ENCODE measurements at regions not wholly inside any gene's neighbourhood (a gene's known extent, or its start where the extent isn't known, plus 50 kb on each side); places are given as distances from the start of the nearest gene placed in this dataset.
A peak's percentile ranks its signal among the peaks of the same experiment; 100 is the strongest.
"Not testable (repeated sequence)": the region's sequence is repeated elsewhere in the genome, so short reads cannot be mapped to it uniquely, and the experiment has no call there.

DNA sequence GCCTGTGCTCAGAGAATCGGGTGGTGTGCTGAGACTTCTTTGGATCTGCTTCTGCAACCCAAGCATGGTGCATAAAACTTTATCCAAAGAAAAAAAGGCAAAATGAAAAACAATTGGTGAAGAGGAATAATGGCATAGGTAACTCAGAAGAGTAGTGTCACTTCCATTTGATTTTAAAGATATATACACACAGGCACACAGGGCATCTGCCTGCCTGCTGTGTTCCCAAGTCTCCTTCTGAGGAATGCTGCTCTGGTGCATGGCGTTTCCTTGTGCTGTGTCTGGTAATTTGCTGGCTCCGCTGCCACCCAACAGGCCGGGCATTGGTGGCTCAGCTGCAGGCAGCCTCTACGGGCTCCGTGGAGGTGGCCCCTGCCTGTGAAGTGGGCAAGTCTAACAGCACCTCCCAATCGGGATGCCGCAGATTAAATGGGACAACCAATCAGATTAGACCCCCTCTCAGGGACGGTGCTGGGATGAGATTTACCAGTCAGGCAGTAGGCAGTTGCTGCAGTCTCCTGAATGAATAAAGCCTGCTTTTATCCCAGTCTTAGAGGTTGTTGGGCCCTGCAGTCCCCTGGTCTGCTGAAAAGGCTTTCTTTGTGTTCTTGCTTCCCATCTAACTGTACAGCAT, 253.7 kb upstream of the RASGRP1 start:
- DNase-seq = no peak

DNA sequence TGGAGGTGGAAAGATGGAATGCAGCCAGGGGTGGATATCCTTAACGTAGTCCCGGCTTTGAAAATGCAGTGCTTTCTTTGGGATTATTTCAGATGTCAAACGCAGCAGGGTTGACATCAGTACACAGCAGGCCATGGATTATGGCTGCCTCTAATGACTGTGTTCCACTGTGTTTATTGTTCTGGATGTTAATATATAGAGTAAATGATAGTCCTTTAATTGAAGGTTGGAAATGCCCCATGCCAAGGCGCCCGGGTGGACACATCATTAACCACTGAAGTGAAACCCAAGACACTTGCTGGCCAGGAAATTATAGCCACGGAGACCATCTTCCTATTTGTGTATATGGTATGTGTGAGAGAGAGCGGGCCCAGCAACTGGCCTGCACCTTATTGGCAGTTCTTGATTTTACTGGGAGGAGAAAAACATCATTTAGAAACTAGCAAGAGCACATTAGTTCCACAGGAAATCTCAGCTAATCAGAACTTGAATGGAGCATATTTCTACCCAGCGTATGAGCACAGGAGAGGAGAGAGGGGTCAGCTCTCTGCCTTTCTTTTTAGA, 254.9 kb upstream of the RASGRP1 start:
- DNase-seq = no peak

DNA sequence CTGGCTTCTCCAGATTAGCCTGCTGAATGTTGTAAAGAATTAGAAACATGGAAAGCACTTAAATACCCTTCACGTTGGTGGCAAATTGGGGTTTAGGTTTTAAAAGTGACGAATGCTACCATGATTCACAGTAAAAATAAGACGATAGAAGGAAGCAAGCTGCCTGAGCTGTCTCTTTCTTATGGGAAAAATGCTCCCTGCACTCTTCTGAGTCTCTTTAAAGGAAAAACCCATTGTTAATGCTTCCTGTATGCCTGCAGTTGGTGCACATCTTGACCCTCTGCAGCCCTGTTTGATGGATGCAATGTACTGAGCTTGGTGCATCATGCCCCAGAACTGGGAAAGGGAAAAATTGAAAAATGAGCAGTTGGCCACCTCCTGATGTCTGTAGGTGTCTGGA, 258.6 kb upstream of the RASGRP1 start:
- DNase-seq = no peak

DNA sequence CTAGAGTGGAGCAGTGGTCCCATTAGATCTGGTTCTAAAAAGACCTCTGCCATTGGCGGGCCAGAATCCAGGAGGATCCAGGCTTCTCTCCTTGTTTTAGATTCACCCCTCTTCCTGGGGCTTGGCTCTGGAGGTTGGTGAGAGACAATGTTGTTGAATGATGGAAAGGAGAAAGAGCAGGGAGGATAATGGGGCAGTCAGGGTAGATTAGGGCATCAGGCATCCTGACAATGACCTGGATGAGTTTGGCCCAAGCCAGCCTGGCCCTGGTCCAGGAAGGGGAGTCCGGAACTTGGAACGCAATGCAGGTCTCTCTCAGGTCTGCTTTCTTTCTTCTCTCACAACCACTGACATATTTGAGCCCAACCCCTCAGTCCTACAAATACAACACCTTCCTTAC, 260.1 kb upstream of the RASGRP1 start:
- DNase-seq = no peak

DNA sequence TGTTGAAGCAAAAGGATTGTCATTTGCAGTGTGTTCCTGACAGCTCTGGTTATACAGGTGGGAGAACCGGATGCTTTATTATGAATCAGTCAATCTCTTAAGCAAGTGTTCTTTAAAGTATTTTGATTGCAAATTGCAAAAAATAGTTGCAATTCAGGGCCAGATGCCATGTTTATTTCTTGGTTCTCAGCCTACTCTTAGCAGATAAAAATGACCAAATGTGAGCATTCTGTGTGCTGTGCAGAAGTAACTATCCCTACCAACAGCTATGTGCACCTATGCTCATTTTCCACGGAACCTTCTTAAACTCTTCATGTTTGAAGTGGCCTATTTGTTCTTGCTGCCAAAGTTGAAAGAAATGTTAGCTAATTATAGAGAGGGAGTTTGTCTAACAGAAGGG, 262.3 kb upstream of the RASGRP1 start:
- no peak for DNase-seq

DNA sequence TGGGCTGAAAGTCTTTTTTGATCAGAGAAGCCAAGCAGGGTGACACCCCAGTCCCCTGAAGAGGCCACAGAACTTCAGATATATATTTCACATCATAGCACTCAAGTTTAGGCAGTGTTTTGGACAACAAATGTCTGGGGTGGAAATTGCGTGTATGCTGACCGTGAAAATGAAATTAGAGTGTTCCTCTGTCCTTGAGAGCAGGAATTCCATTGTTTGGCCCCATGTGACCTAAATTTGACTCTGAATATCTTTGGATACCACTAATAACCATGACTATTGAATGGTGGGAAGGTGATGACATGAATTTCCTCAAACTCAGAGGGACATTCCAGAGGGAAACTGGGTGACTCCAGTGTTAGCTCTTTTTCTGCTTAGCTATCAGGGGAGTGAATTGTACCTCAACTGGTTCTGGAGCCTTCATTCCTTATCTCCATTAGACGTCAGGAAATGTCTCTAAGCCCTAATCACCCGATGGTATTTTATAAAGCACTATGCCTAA, 263.5 kb upstream of the RASGRP1 start:
- no peak for DNase-seq

DNA sequence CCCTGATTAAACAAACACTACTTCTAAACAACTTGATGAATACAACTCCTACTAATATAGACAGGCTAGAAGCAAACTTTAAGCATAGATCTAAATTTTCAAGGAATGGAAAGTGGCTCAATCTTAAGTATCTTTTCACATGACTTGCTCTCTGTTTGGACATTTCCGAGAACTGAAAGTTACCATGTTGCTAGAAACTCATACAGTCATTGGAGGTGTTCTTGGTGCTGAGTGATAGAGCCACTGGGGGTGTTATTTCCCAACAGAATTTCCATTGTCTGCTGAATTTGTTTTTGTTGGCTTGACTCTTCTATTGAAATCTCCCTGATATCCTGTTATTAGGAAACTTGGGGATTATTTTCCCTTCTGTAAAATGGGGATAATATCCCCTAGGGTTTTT, 264.5 kb upstream of the RASGRP1 start:
- DNase-seq = no peak

DNA sequence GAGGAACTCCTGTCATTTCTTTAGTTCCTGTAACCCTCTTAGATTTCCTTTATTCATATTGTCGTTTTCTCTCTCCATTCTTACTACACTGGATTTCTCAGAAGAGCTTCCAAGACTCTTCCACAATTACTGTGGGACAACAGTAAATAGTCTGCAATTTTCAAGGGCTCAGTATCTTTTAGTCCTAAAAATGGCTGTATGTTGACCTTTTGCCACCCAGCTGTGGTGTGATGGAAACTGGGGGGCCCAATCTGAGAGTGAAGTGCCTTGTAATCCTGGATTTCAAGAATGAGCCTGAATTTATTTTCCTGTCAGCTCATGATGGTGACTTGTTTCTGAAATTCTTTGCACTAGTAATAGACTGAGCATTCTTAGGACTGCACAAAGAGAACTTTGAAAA, 277.6 kb upstream of the RASGRP1 start:
- no peak for DNase-seq

DNA sequence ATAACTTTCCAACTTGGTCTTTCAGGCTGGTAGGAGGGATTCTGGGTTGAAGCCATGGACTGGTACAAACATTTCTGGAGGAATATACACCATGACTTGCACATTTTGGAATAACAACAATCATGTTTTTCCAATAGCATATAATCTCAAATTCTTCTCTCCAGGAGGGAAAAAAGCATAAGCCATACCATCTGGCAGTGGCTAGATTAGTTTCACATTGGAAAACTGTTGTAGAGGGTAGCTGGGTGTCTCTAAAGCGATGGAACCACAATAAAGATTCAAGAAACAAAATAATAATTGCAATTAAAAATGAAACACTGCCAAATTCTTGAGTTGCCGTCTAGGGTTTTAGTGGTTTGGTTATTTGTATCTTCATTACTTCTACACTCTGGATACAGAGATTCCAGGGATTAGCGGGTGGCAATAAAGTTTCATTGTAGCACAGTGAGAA, 278.5 kb upstream of the RASGRP1 start:
- DNase-seq = peak; percentile 14

DNA sequence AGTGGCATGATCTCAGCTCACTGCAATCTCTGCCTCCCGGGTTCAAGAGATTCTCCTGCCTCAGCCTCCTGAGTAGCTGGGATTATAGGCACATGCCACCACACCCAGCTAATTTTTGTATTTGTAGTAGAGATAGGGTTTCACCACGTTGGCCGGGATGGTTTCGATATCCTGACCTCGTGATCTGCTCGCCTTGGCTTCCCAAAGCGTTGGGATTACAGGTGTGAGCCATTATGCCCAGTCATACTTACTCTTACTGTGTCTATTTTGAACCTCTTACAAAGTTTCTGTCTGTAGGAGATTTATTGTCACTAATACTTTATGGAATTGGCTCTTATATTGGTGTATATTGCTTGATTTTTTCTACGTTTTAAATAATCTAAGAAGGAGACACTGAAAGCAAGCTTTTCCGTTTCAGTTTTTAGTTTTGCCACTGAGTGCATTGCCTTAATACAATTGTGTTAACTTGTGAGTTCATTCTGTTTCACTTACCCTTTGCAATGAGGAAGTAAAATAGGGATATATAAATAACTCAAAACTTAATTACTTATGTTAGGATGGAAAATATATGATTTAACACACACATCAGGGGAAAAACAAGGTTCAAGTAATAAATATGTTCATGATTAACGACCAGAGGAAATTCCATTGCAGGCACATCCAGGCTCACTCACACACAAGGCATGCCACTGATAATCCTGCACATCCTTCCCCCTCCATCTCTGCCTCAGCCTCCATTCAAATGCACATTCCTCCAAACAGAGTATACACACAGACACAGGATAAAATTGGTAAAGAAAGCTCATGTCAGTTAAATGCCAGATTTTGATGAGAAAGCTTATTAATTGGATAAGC, 279.3 kb upstream of the RASGRP1 start:
- no peak for DNase-seq

DNA sequence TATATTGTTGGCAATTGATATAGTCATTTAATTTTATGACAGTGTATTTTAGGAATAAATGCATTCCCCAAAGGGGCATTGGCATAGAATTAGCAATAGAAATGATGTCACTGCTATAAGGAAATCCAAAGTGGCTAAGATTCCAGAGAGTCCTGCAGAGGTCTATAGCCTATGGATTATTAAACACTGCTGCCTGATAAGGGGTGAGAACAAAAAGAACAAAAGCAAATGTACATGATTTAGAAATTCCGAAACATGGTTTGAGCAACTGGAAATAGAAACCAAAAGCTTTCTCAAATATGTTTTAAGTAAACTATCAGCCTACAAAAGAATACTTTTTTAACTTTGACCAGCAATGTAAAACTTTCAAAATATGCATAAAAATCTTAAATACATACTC, 280.1 kb upstream of the RASGRP1 start:
- no peak for DNase-seq

DNA sequence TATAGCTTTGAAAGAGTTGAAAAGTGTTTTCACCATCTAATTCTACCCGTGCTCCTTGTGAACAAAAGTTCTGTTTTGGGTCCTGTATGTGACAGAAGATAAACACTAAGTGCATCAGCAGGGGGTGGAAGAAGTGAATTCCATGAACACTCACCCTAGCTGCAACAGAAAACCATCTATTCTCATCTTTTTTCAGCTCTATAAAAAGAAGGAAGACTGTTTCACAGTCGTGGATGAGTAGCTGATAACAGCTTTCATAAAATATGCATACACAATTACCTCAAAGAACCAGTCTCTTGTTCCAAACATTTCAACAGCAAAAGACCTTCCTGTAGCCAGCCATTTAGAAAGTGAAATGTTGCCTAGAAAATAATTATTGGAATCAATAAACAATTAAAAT, 281.7 kb upstream of the RASGRP1 start:
- no peak for DNase-seq

DNA sequence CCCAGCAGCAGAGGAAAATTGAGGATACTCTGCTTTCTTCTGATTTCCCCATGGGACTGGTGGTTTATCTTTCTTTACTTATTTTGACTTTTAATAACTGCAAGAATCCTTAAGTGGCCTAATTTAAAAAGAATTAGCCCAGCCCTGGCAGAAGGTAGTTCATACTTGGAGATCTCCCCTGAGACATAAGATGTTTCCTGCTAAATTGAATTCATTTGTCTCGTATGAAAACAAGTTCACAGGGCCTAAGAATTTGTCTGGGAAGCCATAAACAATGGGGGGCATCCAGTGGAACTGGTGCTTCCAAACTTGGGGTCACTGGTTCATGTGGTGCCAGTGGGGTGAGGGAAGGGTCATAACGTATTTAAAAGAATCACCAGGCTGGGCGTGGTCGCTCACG, 283.1 kb upstream of the RASGRP1 start:
- peak; percentile 28 for DNase-seq

DNA sequence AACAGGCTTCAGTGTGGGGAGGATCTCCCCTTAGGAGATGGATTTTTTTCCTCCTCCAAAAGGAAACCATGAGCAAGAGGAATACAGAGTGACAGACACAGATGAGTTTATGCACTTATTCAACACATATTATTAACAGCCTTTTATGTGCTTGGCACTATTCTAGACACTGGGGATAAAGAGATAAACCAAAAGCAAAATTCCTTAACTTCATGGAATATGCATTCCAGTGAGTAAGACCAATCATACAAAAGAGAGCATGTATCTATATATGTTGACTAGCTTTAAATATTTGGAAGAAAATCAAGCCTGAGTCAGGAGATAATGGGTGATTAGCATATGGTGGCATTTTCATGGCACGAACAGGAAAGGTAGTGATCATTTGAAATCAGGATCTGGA, 284.4 kb upstream of the RASGRP1 start:
- DNase-seq = no peak

DNA sequence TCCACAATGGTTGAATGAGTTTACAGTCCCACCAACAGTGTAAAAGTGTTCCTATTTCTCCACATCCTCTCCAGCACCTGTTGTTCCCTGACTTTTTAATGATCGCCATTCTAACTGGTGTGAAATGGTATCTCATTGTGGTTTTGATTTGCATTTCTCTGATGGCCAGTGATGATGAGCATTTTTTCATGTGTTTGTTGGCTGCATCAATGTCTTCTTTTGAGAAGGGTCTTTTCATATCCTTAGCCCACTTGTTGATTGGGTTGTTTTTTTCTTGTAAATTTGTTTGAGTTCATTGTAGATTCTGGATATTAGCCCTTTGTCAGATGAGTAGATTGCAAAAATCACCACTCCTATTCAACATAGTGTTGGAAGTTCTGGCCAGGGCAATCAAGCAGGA, 287.6 kb upstream of the RASGRP1 start:
- DNase-seq = not testable (repeated sequence)

DNA sequence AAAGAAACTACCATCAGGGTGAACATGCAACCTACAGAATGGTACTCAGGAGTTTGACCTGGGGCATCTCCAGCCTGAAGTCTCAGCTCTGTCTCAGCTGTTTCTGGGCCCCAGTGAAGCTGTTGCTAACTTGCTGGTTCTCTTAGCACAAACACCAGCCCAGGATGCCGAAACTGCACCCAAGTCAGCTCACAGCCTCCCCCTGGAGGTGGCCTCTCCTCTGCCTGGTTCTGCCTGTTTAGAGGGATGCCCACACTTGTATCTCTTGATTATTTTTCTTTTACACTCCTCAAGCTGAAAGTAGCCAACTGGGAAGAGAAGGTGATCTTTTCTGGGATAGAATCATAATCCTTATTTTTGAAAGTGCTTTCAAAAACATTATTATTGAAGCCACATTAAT, 289.0 kb upstream of the RASGRP1 start:
- DNase-seq = no peak

DNA sequence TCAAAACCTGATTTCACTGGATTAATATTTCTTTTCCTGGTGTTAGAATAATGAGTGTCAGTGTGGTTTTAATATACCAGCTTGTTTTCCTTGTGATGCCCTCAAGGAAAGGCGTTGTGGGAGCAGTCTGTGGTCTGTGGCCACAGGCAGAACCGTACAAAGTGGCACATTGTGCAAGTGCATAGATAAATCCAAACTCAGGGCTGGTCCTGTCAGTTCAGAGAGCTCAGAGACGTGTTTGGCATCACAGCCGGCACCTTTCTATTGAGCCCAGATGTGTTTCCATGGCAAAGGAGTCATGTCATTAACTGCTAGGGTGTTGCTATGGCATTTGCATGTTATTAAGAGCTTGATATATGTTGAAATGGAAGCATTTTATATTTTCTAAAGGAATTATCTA, 289.9 kb upstream of the RASGRP1 start:
- DNase-seq = no peak

DNA sequence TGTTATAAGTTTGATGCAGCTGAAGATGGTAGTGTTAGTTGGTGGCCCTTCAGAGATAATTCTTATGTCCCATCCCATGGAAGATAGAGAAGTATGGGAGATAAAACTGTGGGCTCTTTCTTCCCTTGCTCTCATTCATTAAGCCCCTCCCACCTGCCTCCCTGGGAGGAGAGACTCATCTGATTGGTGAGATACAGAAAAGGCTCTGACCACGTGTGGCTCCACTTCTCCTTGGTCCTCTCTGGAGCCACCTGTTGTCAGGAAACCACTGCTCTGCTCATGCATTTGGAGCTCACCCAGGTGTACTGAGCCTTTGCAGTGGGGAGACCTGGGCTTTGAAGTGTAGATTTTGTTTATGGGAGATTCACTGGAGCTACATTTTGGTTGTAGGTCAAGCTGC, 293.2 kb upstream of the RASGRP1 start:
- DNase-seq = no peak

DNA sequence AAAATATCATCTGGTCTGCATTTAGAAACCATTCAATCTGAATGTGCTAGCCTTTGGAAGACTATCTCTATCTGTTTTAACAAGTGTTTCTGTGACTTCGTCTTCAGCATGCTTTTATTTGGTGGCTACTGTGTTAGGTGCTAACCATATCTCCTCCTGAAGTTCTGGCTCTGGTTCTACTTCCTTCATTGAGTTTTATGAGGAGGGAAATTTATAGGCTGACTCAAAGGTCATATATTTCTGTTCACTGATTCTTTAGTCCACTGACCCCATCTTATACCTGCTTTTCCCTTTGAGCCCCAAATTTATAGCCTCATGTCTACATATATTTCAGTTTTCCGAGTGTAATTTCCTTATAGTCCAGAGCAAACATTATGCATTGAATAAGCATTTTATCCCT, 295.0 kb upstream of the RASGRP1 start:
- no peak for DNase-seq

DNA sequence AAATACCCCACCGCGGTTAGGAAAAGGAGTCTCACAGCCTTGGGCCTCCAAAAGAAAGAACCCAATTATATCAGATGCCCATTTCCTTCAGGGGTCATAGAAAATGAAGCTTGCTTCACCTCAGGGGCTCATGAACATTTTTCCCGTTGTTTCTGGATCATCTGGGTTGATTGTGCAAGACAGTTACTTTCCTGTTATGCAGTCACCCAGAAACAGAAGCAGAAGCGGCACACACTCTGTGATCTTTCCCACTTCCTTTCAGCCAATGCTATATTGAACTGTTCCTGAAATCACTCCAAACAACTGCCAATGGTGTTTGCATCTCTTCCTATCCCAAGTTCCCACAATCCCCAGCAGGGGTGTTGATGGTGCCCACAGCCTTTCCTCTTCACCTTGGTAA, 295.6 kb upstream of the RASGRP1 start:
- no peak for DNase-seq

DNA sequence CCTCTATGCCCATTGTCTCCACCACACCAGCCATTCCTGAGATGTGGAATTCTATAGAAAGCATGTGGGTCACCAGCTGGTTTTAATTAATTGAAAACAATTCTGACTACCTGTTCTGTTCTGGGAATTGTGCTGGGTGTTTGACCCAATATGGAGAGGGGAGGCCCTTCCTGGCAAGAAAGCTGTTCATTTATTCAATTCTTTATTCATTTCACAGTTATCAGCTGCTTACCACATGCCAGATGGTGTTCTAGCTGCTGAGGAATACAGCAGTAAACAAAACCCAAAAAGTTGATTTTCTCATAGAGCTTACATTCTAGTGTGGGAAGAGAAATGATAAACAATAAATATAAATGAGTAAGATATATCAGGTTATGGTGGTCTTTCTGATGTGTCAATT, 296.1 kb upstream of the RASGRP1 start:
- no peak for DNase-seq

DNA sequence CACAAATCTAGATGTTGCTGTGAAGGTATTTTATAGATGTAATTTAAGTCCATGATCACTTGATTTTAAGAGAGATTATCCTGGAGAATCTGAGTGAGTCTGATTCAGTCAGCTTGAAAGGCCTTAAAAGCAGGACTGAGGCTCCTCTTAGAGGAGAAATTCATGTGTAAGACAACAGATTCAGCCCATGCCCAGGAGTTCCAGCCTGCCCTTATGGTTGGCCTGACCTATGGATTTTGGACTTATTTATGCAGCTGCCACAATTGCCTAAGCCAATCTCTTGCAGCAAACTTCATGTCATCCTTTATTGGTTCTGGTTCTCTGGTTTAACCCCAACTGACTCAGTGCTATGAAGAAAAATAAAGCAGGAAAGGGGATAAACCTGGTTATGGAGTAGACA, 296.5 kb upstream of the RASGRP1 start:
- DNase-seq = no peak

DNA sequence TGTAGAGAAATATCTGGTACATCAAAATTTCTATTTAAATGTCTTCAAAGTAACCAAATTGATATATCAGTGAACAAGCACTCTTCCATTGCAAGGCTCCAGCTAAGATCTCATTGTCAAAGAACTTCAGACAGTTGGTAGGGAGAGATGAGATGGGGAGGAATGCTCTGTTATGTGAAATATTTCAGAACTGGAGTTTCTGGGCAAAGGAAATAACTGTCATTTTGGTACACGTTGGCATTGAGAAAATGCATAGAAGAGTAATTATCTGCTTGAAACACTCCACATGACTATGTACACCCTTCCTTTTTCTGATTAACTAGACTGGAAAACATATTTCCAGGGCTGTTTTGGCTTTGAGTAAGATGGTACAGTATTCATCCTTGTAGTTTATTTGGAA, 297.5 kb upstream of the RASGRP1 start:
- DNase-seq = no peak

DNA sequence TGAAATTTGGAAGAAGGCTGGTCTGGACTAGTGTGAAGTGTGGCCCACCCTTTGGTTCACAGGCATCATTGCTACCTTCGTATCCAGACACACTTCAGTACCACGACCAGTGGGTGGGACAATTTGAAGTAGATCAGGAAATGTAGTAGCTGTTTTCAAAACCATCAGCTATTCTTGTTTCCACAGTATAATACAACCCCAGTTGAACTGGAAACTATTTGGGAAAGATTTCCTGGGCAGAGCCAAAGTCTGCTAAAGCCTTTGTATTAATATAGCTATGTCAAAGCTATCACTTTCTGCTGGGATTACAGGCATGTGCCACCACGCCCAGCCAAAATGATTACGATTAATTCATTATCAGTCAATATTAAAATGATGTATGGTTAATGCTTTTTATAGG, 298.8 kb upstream of the RASGRP1 start:
- no peak for DNase-seq
